ENCODE measurements at regions not wholly inside any gene's neighbourhood (a gene's known extent, or its start where the extent isn't known, plus 50 kb on each side); places are given as distances from the start of the nearest gene placed in this dataset.

DNA sequence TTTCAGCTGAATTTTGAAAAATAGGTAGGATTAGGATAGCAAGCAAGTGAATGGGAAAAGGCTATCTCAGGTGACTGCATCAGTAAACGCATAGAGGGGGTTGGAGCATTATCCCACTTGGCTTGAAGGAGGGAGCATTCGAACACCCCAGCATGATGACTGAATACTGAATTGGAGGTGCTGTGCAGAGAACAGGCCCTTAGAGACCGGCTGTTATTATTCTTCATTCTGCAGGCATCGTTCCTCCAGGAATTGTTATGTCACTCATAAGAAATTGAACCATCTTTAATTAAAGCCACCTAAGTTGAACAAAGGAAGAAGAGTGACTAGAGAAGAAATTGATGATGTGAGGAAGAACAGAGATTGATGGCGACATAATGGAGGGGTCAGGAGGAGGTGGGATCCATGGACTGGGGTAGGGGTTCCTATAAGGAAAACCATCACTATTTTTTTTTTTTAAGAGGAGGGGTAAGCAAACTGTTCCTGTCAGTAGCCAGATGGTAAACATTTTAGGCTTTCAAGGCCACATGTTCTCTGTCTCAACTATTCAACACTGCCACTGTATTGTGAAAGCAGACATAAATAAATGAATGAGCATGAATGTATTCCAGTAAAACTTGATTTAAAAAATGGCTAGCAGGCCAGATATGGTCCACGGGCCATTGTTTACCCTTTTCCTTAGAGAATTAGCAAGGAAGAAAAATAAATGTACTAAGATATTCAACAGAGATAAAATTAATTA, 264.7 kb upstream of the TAC1 start:
- TF ChIP-seq POLR2A (IDR thresholded peaks at IDR 0.05; ENCODE audit: extremely low read depth, insufficient read length) (no peak), MYC (IDR thresholded peaks at IDR 0.05; ENCODE audit: low read depth, low read length) (no peak)

Data from NB4 (cell line).